Upper lobe of left lung (tissue), 6 donors: ENCODE measurements at regions not wholly inside any gene's neighbourhood (a gene's known extent, or its start where the extent isn't known, plus 50 kb on each side); places are given as distances from the start of the nearest gene placed in this dataset.

Experiments used
- ATAC-seq, 2 donors: fragments of 200-7000 bp; cut with Tn5 transposase; one replicate each; pipeline ENCODE4 v1.9.1; 2022; ENCODE audit warnings: mild to moderate bottlenecking in 2 of 2, moderate library complexity in 2 of 2; ENCODE audit not compliant: low FRiP score in 2 of 2
- DNase-seq, 2 donors: peaks; one replicate each; pipeline ENCODE4 v3.0.0-alpha.2; 2019 to 2020
- H3K27ac ChIP-seq, 4 donors: fragments of 200-600 bp; sonication (generic); one replicate each; pipeline ENCODE4 v1.5.1; 2016 to 2019
- H3K27me3 ChIP-seq, 4 donors: fragments of 200-600 bp; sonication (generic); one replicate each; pipeline ENCODE4 v1.5.1; 2017 to 2019
- H3K36me3 ChIP-seq, 4 donors: fragments of 200-600 bp; sonication (generic); one replicate each; pipeline ENCODE4 v1.5.1; 2016 to 2019
- H3K4me1 ChIP-seq, 4 donors: fragments of 200-600 bp; sonication (generic); one replicate each; pipeline ENCODE4 v1.5.1; 2018 to 2019
- H3K4me3 ChIP-seq, 4 donors: fragments of 200-600 bp; sonication (generic); one replicate each; pipeline ENCODE4 v1.5.1; 2017 to 2019; ENCODE audit warnings: mild to moderate bottlenecking in 2 of 4, moderate library complexity in 1 of 4
- H3K9me3 ChIP-seq, 4 donors: fragments of 200-600 bp; sonication (generic); one replicate each; pipeline ENCODE4 v1.5.1; 2018 to 2019
- EP300 ChIP-seq, 4 donors: sonication (generic); formaldehyde crosslinking; IDR thresholded peaks; one replicate each; pipeline ENCODE4 v1.5.1; 2017; ENCODE audit warnings: antibody characterized with exemption in 4 of 4, control low read depth in 2 of 4
- POLR2A ChIP-seq, 4 donors: fragments of 450-650 bp; IDR thresholded peaks; one replicate each; pipeline ENCODE4 v1.5.1; 2016 to 2017; ENCODE audit warnings: antibody characterized with exemption in 4 of 4, mild to moderate bottlenecking in 2 of 4
- POLR2AphosphoS5 ChIP-seq, 2 donors: sonication (generic); formaldehyde crosslinking; IDR thresholded peaks; one replicate each; pipeline ENCODE4 v1.5.1; 2017; ENCODE audit warnings: antibody characterized with exemption in 2 of 2
- WGBS, 2 donors: methylation state at CpG; one replicate each; pipeline ENCODE4 v1.1.5; 2017 to 2018; 5-methylcytosine and 5-hydroxymethylcytosine counted together
- TF ChIP-seq, protein P1 (sequence below), 6 experiments: fragments of 450-650 bp in 4 of 6; fragments of 200-600 bp in 2 of 6; sonication (generic) in 2 of 6; IDR thresholded peaks; one replicate each; pipeline ENCODE4 v1.5.1; 2016 to 2019; ENCODE audit warnings: antibody characterized with exemption in 6 of 6
- donor health status: DM: no; HTN: no; CAD: no; lungs with moderate emphysema.
- donor health status: DM: no; HTN: yes; CAD: no; lungs with severe emphysema.

DNA sequence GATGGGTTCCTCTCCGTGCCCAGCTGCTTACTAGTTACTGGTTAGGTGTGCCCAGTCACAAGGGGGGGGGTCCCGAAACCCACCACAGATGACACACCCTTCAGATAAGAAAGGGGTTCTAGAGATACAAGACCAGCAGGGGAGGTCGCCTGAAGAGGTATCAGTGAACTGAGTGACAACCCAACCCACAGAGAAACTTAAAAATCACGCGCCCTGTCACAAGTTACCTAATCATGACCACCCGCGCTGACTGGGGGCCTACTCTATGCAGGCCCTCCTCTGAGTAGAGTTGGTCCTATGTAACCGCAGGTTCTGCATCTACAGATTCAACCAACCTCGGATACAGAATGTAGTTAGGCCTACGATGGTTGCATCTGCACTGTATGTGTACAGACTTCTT is 210.3 kb upstream of the SFSWAP start:
- H3K27ac ChIP-seq: no peak overlapping the region
- H3K27me3 ChIP-seq: no peaks in the 10 kb centered on the region
- H3K36me3 ChIP-seq: no peaks in the 10 kb centered on the region
- H3K4me3 ChIP-seq: no peak overlapping the region
- H3K4me1 ChIP-seq: no peaks in the 10 kb centered on the region
- TF ChIP-seq POLR2A (IDR thresholded peaks at IDR 0.05) (no peak), POLR2AphosphoS5 (IDR thresholded peaks at IDR 0.05) (no peak), EP300 (IDR thresholded peaks at IDR 0.05) (no peak)
- TF ChIP-seq, protein P1, sequence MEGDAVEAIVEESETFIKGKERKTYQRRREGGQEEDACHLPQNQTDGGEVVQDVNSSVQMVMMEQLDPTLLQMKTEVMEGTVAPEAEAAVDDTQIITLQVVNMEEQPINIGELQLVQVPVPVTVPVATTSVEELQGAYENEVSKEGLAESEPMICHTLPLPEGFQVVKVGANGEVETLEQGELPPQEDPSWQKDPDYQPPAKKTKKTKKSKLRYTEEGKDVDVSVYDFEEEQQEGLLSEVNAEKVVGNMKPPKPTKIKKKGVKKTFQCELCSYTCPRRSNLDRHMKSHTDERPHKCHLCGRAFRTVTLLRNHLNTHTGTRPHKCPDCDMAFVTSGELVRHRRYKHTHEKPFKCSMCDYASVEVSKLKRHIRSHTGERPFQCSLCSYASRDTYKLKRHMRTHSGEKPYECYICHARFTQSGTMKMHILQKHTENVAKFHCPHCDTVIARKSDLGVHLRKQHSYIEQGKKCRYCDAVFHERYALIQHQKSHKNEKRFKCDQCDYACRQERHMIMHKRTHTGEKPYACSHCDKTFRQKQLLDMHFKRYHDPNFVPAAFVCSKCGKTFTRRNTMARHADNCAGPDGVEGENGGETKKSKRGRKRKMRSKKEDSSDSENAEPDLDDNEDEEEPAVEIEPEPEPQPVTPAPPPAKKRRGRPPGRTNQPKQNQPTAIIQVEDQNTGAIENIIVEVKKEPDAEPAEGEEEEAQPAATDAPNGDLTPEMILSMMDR (IDR thresholded peaks at IDR 0.05): no peak
- DNase-seq: no peak
- ATAC-seq: peak in 1 of 2 donors; percentile 57
- WGBS, 2 donors: 87 to 90% methylated on average over 10 of the region's 10 CpGs
- no peaks in the 10 kb centered on the region for H3K9me3 ChIP-seq

DNA sequence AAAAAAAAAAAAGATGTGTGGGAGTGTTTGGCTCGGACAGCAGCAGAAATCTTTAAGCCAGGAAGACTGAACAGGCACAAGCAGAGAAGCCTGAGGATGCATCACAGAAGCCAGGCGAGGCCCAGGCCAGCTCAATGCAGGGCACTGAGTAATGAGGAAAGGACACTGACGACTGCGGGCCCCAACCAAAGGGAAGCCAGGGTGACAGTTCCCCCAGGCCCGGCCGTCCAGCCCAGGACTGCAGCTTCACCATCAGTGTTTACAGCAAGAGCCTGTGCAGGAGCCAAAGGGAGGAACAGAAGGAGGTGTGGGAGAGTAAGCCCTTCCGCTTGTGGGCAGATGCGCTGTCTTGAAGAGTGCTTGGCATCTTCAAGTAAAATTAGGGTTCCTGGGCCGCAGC is 205.3 kb upstream of the SFSWAP start:
- no peaks in the 10 kb centered on the region for H3K4me1 ChIP-seq
- H3K36me3 ChIP-seq: no peaks in the 10 kb centered on the region
- no peaks in the 10 kb centered on the region for H3K27me3 ChIP-seq
- no peaks in the 10 kb centered on the region for H3K9me3 ChIP-seq
- WGBS, 2 donors: 63 to 73% methylated on average over 9 of the region's 9 CpGs
- no peak overlapping the region for H3K4me3 ChIP-seq
- ATAC-seq: peak in 1 of 2 donors; percentile 26
- no peak for DNase-seq
- no peak overlapping the region for H3K27ac ChIP-seq
- no peak for TF ChIP-seq EP300 (IDR thresholded peaks at IDR 0.05)
- TF ChIP-seq POLR2AphosphoS5 (IDR thresholded peaks at IDR 0.05): no peak
- TF ChIP-seq, protein P1 (IDR thresholded peaks at IDR 0.05): no peak
- TF ChIP-seq POLR2A (IDR thresholded peaks at IDR 0.05): no peak

DNA sequence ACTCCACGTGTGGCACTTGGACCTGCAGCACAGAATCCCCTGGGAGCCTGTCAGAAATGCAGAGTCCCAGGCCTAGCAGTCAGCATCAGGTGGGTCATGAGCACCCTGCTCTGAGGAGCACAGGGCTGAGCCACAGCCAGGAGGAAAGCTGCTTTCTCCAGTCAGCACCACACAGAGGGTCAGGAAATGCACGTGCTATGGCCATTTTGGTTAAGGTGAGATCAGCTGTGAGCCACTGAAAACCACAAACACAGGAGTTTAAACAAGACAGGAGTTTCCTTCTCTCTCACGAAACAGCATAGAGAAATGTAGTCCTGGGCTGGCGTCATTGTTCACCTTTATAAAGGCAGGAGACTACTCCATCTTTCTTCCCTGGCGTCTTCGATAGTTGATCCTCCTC is 204.5 kb upstream of the SFSWAP start:
- DNase-seq (no peak), ATAC-seq (peak in 1 of 2 donors; percentile 37)
- 79 to 89% methylated on average over 6 of the region's 6 CpGs for WGBS, 2 donors

DNA sequence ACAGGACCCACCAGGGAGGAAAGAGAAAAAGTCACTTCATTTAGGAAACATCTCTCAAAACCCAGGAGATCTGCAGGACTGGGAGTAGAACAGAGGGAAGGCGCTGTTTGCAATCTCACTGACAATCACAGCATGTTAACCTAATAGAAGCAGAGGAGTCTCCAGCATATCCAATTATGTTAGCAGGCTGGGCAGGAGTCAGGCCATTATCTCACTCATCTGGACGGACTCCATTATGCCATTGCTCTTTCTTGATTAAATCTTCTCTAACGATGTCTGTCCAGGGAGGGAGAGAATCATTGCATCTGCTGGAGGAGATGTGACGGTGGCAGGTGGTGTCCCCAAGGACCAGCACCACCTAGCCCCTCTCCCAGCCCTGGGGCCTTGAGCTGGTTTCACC is 203.8 kb upstream of the SFSWAP start:
- no peak for DNase-seq
- WGBS, 2 donors: 76 to 78% methylated on average over 4 of the region's 4 CpGs
- no peak overlapping the region for H3K4me3 ChIP-seq

More for the DNA sequence above, 204.5 kb upstream of the SFSWAP start:
- no peaks in the 10 kb centered on the region for H3K9me3 ChIP-seq
- no peaks in the 10 kb centered on the region for H3K4me1 ChIP-seq
- no peaks in the 10 kb centered on the region for H3K36me3 ChIP-seq
- H3K4me3 ChIP-seq: no peak overlapping the region
- H3K27ac ChIP-seq: no peak overlapping the region
- no peaks in the 10 kb centered on the region for H3K27me3 ChIP-seq
- no peak for TF ChIP-seq POLR2A (IDR thresholded peaks at IDR 0.05)
- no peak for TF ChIP-seq EP300 (IDR thresholded peaks at IDR 0.05)
- no peak for TF ChIP-seq POLR2AphosphoS5 (IDR thresholded peaks at IDR 0.05)
- TF ChIP-seq, protein P1 (IDR thresholded peaks at IDR 0.05): no peak

DNA sequence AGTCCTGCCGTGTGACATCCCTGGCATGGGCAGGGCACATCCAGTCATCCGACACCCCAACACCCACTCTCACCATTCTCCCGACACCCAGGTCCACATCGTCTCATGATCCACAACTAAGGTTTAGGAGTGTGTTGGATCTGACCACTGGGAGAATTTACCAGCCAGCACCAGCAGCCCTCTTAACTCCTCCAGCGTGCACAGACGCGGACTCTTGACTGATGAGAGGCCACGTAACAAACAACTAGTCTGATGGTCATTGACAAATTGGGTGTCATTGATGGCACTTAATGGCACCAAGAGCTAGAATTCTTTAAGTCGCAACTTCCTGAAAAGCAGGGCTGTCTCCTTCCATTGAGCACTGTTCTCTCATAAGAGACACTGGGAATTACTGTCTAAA is 203.0 kb upstream of the SFSWAP start:
- no peaks in the 10 kb centered on the region for H3K4me1 ChIP-seq
- H3K27me3 ChIP-seq: no peaks in the 10 kb centered on the region
- H3K36me3 ChIP-seq: no peaks in the 10 kb centered on the region
- no peak for ATAC-seq
- TF ChIP-seq EP300 (IDR thresholded peaks at IDR 0.05): no peak
- no peak for TF ChIP-seq POLR2AphosphoS5 (IDR thresholded peaks at IDR 0.05)
- TF ChIP-seq POLR2A (IDR thresholded peaks at IDR 0.05): no peak
- TF ChIP-seq, protein P1 (IDR thresholded peaks at IDR 0.05): no peak
- H3K4me3 ChIP-seq: no peak overlapping the region
- no peaks in the 10 kb centered on the region for H3K9me3 ChIP-seq
- DNase-seq: no peak
- WGBS, 2 donors: 60% methylated on average over 9 of the region's 9 CpGs
- H3K27ac ChIP-seq: no peak overlapping the region

More for the DNA sequence above, 203.8 kb upstream of the SFSWAP start:
- H3K36me3 ChIP-seq: no peaks in the 10 kb centered on the region
- H3K27ac ChIP-seq: no peak overlapping the region
- no peaks in the 10 kb centered on the region for H3K4me1 ChIP-seq
- ATAC-seq: no peak
- TF ChIP-seq EP300 (IDR thresholded peaks at IDR 0.05) (no peak), POLR2A (IDR thresholded peaks at IDR 0.05) (no peak)
- TF ChIP-seq, protein P1 (IDR thresholded peaks at IDR 0.05): no peak
- H3K9me3 ChIP-seq: no peaks in the 10 kb centered on the region
- H3K27me3 ChIP-seq: no peaks in the 10 kb centered on the region
